ENCODE measurements at regions not wholly inside any gene's neighbourhood (a gene's known extent, or its start where the extent isn't known, plus 50 kb on each side); places are given as distances from the start of the nearest gene placed in this dataset.

DNA sequence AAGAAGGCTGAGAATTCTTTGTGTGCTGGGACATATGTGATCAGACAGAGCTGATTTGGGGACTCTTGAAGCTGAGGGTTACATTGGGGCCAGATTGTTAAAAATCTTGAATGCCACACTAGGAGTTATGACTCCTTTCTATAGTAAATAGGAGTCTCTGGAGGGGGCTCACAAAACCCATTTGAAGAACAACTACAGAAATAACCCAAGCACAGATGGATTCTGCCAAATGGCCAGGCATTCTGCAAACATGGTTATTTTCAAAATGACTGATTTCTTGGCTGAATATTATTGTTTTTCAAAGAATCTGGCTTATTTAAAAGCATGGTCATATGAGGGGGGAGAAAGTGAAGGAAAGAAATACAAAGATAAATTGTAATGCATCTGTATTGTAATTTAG lies 625.5 kb upstream of the TENM4 start:
- TF ChIP-seq, protein P1, sequence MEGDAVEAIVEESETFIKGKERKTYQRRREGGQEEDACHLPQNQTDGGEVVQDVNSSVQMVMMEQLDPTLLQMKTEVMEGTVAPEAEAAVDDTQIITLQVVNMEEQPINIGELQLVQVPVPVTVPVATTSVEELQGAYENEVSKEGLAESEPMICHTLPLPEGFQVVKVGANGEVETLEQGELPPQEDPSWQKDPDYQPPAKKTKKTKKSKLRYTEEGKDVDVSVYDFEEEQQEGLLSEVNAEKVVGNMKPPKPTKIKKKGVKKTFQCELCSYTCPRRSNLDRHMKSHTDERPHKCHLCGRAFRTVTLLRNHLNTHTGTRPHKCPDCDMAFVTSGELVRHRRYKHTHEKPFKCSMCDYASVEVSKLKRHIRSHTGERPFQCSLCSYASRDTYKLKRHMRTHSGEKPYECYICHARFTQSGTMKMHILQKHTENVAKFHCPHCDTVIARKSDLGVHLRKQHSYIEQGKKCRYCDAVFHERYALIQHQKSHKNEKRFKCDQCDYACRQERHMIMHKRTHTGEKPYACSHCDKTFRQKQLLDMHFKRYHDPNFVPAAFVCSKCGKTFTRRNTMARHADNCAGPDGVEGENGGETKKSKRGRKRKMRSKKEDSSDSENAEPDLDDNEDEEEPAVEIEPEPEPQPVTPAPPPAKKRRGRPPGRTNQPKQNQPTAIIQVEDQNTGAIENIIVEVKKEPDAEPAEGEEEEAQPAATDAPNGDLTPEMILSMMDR (IDR thresholded peaks at IDR 0.05; ENCODE audit: insufficient read depth, low read depth, low read length), result no peak
- Histone ChIP-seq H3K4me3 (ENCODE audit: low read depth, low read length) (no peak overlapping the region), H3K27me3 (ENCODE audit: control insufficient read depth, insufficient read depth, low read length) (no peaks in the 10 kb centered on the region), H3K36me3 (ENCODE audit: control insufficient read depth, insufficient read depth, low read length) (no peaks in the 10 kb centered on the region)
- ChIA-PET CTCF (no interaction called here), POLR2A (no interaction called here)
- no peak for DNase-seq (ENCODE audit: low read depth)

DNA sequence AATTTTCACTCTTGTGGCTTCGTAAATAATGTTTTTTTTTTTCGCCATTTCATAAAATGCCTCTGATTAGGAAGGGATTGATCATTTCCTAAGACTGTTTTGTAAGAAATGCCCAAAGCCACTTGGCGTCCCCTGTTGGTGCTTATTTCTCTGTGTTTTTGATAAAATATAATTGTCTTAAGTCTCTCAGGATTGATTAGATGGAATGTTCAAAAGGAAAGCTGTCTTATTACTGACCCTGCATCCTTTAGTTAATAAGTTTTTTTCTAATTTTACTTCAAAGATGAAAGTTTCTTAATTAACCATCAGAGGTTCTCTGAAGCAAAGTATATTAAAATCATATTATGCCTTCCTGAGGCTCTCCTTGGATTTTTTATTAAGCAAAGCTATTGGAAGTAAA lies 624.3 kb upstream of the TENM4 start:
- DNase-seq (ENCODE audit: low read depth), result no peak
- Histone ChIP-seq H3K27me3 (ENCODE audit: control insufficient read depth, insufficient read depth, low read length) (no peaks in the 10 kb centered on the region), H3K36me3 (ENCODE audit: control insufficient read depth, insufficient read depth, low read length) (no peaks in the 10 kb centered on the region), H3K4me3 (ENCODE audit: low read depth, low read length) (no peak overlapping the region)
- ChIA-PET POLR2A (no interaction called here), CTCF (interaction anchor here (1.2 kb wide), 1 partner anchor 27 kb away, joined by 3 read pairs; no protein-coding TSS in a partner anchor)
- TF ChIP-seq, protein P1 (IDR thresholded peaks at IDR 0.05; ENCODE audit: insufficient read depth, low read depth, low read length), result no peak

DNA sequence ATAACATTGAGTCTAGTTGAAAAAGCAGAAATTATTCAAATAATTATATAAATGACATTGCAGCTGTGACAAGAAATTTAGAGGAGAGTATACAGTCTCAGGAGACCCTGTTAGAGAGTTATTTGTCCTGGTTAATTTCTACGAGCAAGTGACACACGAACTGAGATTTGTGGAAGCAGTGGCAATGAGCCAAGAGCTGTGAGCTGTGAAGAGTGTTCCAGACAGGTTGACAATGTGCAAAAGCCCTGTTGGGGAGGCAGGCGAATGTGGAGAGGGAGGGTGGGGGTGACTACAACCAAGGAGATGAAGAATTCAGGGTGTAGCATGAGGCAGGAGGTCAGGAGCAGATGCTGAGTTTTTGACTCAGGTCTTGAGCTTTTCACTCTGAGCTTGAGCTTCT lies 620.2 kb upstream of the TENM4 start:
- Histone ChIP-seq H3K36me3 (ENCODE audit: control insufficient read depth, insufficient read depth, low read length) (no peaks in the 10 kb centered on the region), H3K4me3 (ENCODE audit: low read depth, low read length) (no peak overlapping the region), H3K27me3 (ENCODE audit: control insufficient read depth, insufficient read depth, low read length) (no peaks in the 10 kb centered on the region)
- DNase-seq (ENCODE audit: low read depth), result no peak
- ChIA-PET CTCF (no interaction called here), POLR2A (no interaction called here)
- TF ChIP-seq, protein P1 (IDR thresholded peaks at IDR 0.05; ENCODE audit: insufficient read depth, low read depth, low read length), result no peak

DNA sequence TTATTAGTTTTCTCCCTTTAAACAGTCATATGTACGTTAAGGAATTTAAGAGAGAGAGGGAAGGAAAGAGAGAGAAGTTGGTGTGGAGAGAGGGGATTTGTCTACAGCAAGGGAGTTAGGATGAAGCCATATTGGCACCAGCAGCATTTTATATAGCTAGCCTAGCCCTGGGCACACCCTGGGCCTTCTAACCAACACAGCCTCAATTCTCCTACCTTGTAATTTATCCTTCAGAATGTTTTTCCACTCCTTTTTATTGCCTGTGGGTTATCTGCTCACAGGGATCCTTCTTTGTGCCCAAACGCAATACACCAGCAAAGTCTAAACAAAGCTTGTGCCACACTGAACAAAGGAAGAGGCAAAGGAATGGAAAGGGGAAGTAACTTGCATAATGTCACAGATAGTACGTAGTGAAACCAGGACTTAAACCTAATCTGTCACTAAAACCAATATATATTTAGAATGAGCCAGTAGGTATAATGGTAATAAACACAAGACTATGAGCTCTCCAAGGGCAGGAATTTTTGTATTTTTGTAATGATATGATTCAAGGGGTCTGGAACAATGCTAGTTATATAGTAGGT lies 613.8 kb upstream of the TENM4 start:
- ChIA-PET CTCF (interaction anchor here (0.7 kb wide), 1 partner anchor 56 kb away, joined by 3 read pairs; no protein-coding TSS in a partner anchor), POLR2A (no interaction called here)
- no peaks in the 10 kb centered on the region for H3K36me3 ChIP-seq (ENCODE audit: control insufficient read depth, insufficient read depth, low read length)
- TF ChIP-seq, protein P1 (IDR thresholded peaks at IDR 0.05; ENCODE audit: insufficient read depth, low read depth, low read length), result no peak
- H3K4me3 ChIP-seq (ENCODE audit: low read depth, low read length), result no peak overlapping the region
- no peaks in the 10 kb centered on the region for H3K27me3 ChIP-seq (ENCODE audit: control insufficient read depth, insufficient read depth, low read length)
- no peak for DNase-seq (ENCODE audit: low read depth)

DNA sequence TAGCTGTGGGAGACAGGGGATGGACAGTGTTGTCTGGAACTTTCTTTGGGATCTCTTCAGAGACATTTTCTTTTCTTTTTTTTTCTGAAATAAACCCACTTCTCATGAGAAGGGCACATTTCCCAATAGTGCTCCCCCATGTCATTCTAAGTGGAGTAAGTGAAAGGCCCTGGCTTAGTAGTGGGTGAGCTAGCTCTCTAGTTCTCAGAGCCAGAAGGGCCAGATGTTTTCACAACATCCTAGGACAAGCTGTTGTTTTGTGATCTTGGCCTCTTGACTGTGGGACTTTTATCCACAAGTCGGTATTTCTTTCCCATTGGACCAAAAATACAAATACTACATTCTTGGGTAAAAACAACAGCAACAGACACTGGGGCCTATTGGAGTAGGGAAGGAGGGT lies 607.7 kb upstream of the TENM4 start:
- DNase-seq (ENCODE audit: low read depth), result no peak
- no peaks in the 10 kb centered on the region for H3K36me3 ChIP-seq (ENCODE audit: control insufficient read depth, insufficient read depth, low read length)
- ChIA-PET CTCF (no interaction called here), POLR2A (no interaction called here)
- no peak overlapping the region for H3K4me3 ChIP-seq (ENCODE audit: low read depth, low read length)
- H3K27me3 ChIP-seq (ENCODE audit: control insufficient read depth, insufficient read depth, low read length), result no peaks in the 10 kb centered on the region
- TF ChIP-seq, protein P1 (IDR thresholded peaks at IDR 0.05; ENCODE audit: insufficient read depth, low read depth, low read length), result no peak
